ENCODE measurements at regions not wholly inside any gene's neighbourhood (a gene's known extent, or its start where the extent isn't known, plus 50 kb on each side); places are given as distances from the start of the nearest gene placed in this dataset.

DNA sequence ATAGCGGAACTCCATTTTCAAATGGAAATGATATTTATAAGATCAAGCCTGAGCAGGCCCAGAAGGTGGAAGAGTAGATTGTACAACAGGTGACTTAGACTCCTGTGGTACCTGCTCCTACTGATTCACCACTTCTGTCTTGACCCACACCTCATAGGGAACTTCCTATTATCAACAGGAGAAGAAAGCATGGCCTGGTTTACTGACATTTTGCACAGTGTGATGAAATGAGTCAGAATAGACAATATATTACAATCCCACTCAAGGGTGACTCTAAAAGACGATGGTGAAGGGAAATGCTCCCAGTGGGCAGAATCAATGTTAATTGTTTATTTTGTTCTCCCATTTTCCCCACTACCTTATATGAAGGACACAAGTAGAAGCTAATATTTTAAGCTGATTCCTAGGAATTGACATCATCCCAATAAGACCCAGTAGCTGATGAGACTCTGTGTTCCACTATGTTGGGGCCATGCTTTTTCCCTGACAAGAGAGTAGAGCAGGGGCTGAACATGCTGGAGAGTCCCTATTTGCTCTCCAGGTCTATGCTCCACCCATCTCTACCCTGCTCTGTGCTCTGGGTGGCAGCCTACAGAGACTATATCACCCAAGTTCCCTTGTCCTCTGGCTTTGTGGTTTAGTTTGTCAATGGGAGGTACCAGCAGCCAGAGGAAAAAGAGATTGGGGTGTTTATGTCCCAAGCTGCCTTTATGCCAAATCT lies 163.4 kb upstream of the FSTL4 start:
- no peak for TF ChIP-seq EP300 (IDR thresholded peaks at IDR 0.05; ENCODE audit: borderline replicate concordance)
- TF ChIP-seq FOXM1 (IDR thresholded peaks at IDR 0.05; ENCODE audit: borderline replicate concordance, low read depth), result no peak
- TF ChIP-seq EGR1 (IDR thresholded peaks at IDR 0.05), result no peak
- no peak for TF ChIP-seq CREB1 (IDR thresholded peaks at IDR 0.05; ENCODE audit: low read depth)
- no peak for TF ChIP-seq ZBTB7A (IDR thresholded peaks at IDR 0.05; ENCODE audit: low read depth)
- TF ChIP-seq TAF1 (IDR thresholded peaks at IDR 0.05; ENCODE audit: low read depth), result no peak
- TF ChIP-seq TCF12 (IDR thresholded peaks at IDR 0.05; ENCODE audit: low read depth), result no peak
- TF ChIP-seq YY1 (IDR thresholded peaks at IDR 0.05; ENCODE audit: low read depth), result no peak
- TF ChIP-seq, protein P1, sequence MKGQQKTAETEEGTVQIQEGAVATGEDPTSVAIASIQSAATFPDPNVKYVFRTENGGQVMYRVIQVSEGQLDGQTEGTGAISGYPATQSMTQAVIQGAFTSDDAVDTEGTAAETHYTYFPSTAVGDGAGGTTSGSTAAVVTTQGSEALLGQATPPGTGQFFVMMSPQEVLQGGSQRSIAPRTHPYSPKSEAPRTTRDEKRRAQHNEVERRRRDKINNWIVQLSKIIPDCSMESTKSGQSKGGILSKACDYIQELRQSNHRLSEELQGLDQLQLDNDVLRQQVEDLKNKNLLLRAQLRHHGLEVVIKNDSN (IDR thresholded peaks at IDR 0.05), result no peak
- no peak for TF ChIP-seq CEBPB (IDR thresholded peaks at IDR 0.05)
- TF ChIP-seq, protein P2, sequence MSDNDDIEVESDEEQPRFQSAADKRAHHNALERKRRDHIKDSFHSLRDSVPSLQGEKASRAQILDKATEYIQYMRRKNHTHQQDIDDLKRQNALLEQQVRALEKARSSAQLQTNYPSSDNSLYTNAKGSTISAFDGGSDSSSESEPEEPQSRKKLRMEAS (IDR thresholded peaks at IDR 0.05), result no peak
- no peak for TF ChIP-seq NFIC (IDR thresholded peaks at IDR 0.05)

DNA sequence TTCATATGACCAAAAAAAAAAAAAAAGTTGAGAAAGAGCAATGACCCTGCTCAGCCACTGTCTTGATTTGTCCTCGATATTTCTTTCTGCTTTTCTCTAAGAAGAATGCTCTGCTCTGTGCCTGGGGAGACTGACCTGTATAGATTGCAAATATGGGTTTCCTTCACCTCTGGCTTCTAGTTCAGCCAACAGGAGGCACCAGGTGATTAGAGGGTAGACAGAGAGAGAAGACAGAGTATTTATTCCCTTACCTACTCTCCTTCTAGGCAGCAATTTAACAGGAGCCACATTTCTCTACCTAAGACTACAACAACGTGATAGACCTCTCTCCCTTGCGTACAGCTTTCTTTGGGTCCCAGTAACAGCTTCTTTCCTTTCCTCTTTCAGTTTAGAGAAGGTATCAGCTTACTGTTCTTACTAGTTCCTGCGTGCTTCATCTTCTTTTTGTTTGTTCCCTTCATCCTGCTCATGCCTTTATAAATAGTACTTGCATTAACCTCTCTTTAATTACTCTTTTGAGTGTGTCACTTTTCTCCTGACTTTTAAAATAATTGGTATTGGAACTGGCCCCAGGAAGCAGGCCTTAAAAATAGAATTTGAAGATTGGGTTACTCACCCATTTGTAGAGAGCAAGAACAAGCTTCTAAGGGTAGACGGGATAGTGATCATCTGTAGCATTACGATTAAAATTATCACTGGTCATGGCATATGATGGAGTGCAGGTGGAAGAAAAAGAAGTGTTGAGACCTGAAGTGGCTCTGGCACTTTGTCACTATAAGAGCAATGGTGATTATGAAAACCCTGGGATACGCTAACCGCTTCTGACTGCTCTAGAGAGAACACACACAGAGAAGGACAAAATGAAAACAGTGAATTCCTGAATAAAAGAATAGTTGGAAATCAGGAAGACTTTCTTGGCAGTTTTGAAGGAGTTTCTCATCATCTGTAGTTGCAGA lies 161.2 kb upstream of the FSTL4 start:
- TF ChIP-seq RAD21 (IDR thresholded peaks at IDR 0.05; ENCODE audit: low read depth) (no peak), CEBPB (IDR thresholded peaks at IDR 0.05) (no peak), NFIC (IDR thresholded peaks at IDR 0.05) (no peak), TEAD4 (IDR thresholded peaks at IDR 0.05) (no peak), TAF1 (IDR thresholded peaks at IDR 0.05; ENCODE audit: low read depth) (no peak), CREB1 (IDR thresholded peaks at IDR 0.05; ENCODE audit: low read depth) (no peak), EP300 (IDR thresholded peaks at IDR 0.05; ENCODE audit: borderline replicate concordance) (no peak), EGR1 (IDR thresholded peaks at IDR 0.05) (no peak), YY1 (IDR thresholded peaks at IDR 0.05; ENCODE audit: low read depth) (no peak), FOXM1 (IDR thresholded peaks at IDR 0.05; ENCODE audit: borderline replicate concordance, low read depth) (no peak), ZBTB7A (IDR thresholded peaks at IDR 0.05; ENCODE audit: low read depth) (no peak), TCF12 (IDR thresholded peaks at IDR 0.05; ENCODE audit: low read depth) (no peak)
- TF ChIP-seq, protein P2 (IDR thresholded peaks at IDR 0.05), result no peak
- TF ChIP-seq, protein P1 (IDR thresholded peaks at IDR 0.05), result no peak
- TF ChIP-seq, protein P3, sequence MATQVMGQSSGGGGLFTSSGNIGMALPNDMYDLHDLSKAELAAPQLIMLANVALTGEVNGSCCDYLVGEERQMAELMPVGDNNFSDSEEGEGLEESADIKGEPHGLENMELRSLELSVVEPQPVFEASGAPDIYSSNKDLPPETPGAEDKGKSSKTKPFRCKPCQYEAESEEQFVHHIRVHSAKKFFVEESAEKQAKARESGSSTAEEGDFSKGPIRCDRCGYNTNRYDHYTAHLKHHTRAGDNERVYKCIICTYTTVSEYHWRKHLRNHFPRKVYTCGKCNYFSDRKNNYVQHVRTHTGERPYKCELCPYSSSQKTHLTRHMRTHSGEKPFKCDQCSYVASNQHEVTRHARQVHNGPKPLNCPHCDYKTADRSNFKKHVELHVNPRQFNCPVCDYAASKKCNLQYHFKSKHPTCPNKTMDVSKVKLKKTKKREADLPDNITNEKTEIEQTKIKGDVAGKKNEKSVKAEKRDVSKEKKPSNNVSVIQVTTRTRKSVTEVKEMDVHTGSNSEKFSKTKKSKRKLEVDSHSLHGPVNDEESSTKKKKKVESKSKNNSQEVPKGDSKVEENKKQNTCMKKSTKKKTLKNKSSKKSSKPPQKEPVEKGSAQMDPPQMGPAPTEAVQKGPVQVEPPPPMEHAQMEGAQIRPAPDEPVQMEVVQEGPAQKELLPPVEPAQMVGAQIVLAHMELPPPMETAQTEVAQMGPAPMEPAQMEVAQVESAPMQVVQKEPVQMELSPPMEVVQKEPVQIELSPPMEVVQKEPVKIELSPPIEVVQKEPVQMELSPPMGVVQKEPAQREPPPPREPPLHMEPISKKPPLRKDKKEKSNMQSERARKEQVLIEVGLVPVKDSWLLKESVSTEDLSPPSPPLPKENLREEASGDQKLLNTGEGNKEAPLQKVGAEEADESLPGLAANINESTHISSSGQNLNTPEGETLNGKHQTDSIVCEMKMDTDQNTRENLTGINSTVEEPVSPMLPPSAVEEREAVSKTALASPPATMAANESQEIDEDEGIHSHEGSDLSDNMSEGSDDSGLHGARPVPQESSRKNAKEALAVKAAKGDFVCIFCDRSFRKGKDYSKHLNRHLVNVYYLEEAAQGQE (IDR thresholded peaks at IDR 0.05; ENCODE audit: low read depth), result no peak

DNA sequence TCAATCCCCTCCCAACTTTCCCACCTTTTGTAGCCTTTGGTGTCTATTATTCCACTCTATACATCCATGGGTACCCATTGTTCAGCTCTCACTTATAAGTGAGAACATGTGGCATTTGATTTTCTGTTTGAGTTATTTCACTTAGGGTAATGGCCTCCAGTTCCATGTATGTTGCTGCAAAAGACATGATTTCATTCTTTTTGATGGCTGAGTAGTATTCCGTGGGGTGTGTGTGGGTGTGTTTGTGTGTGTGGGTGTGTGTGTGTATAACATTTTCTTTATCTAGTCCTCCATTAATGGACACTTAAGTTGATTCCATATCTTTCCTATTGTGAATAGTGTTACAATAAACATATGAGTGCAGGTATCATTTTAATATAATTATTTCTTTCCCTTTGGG lies 157.5 kb upstream of the FSTL4 start:
- no peak for TF ChIP-seq CEBPB (IDR thresholded peaks at IDR 0.05)
- TF ChIP-seq TAF1 (IDR thresholded peaks at IDR 0.05; ENCODE audit: low read depth), result no peak
- TF ChIP-seq, protein P2 (IDR thresholded peaks at IDR 0.05), result no peak
- TF ChIP-seq EP300 (IDR thresholded peaks at IDR 0.05; ENCODE audit: borderline replicate concordance), result no peak
- TF ChIP-seq, protein P1 (IDR thresholded peaks at IDR 0.05), result no peak
- no peak for TF ChIP-seq YY1 (IDR thresholded peaks at IDR 0.05; ENCODE audit: low read depth)
- no peak for TF ChIP-seq NFIC (IDR thresholded peaks at IDR 0.05)
- TF ChIP-seq TEAD4 (IDR thresholded peaks at IDR 0.05), result no peak
- no peak for TF ChIP-seq FOXM1 (IDR thresholded peaks at IDR 0.05; ENCODE audit: borderline replicate concordance, low read depth)
- no peak for TF ChIP-seq TCF12 (IDR thresholded peaks at IDR 0.05; ENCODE audit: low read depth)
- no peak for TF ChIP-seq ZBTB7A (IDR thresholded peaks at IDR 0.05; ENCODE audit: low read depth)

DNA sequence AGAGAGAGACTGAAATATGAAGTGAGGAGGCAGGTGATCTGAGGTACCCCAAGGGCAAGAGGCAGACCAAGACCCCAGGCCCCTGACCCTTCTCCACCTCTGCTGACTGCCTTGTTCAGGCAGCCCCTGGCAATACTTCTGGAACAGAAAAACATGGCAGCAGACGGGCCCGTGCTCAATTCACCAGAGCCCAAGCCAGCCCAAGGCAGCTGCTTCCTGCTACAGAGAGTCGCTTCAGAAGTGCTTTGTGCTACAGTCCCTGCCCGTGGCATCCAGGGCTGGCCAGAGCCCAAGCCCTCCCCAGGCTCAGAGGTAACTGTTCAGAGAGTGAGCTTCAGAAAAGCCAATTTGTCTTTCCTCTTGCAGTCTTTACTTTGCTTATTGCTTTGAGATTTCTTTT lies 151.4 kb upstream of the FSTL4 start:
- TF ChIP-seq, protein P2 (IDR thresholded peaks at IDR 0.05), result no peak
- TF ChIP-seq EP300 (IDR thresholded peaks at IDR 0.05; ENCODE audit: borderline replicate concordance), result no peak
- no peak for TF ChIP-seq CREB1 (IDR thresholded peaks at IDR 0.05; ENCODE audit: low read depth)
- TF ChIP-seq TCF12 (IDR thresholded peaks at IDR 0.05; ENCODE audit: low read depth), result no peak
- no peak for TF ChIP-seq RAD21 (IDR thresholded peaks at IDR 0.05; ENCODE audit: low read depth)
- TF ChIP-seq FOXM1 (IDR thresholded peaks at IDR 0.05; ENCODE audit: borderline replicate concordance, low read depth), result no peak
- no peak for TF ChIP-seq TEAD4 (IDR thresholded peaks at IDR 0.05)
- no peak for TF ChIP-seq TAF1 (IDR thresholded peaks at IDR 0.05; ENCODE audit: low read depth)
- TF ChIP-seq, protein P1 (IDR thresholded peaks at IDR 0.05), result no peak
- no peak for TF ChIP-seq NFIC (IDR thresholded peaks at IDR 0.05)
- no peak for TF ChIP-seq EGR1 (IDR thresholded peaks at IDR 0.05)
- TF ChIP-seq CEBPB (IDR thresholded peaks at IDR 0.05), result no peak
- TF ChIP-seq, protein P3 (IDR thresholded peaks at IDR 0.05; ENCODE audit: low read depth), result no peak
- TF ChIP-seq YY1 (IDR thresholded peaks at IDR 0.05; ENCODE audit: low read depth), result no peak
- TF ChIP-seq ZBTB7A (IDR thresholded peaks at IDR 0.05; ENCODE audit: low read depth), result no peak
